DOHH2 (cell line): ENCODE measurements at regions not wholly inside any gene's neighbourhood (a gene's known extent, or its start where the extent isn't known, plus 50 kb on each side); places are given as distances from the start of the nearest gene placed in this dataset.

Experiments
- H3F3A ChIP-seq: fragments of 200-600 bp; sonication (generic), shearing (Covaris generic); 2 replicates; pipeline ENCODE4 v1.6.0; 2016; ENCODE audit warnings: antibody characterized with exemption, mild to moderate bottlenecking; ENCODE audit not compliant: control insufficient read depth, insufficient read depth
- H3K27ac ChIP-seq: fragments of 200-600 bp; sonication (generic); 2 replicates; pipeline ENCODE4 v1.5.1; 2014; ENCODE audit warnings: low read depth, mild to moderate bottlenecking, low read length, moderate library complexity
- H3K27me3 ChIP-seq: fragments of 200-600 bp; sonication (generic); 2 replicates; pipeline ENCODE4 v1.6.1; 2014; ENCODE audit warnings: mild to moderate bottlenecking, low read length, mixed read lengths; ENCODE audit not compliant: control insufficient read depth
- H3K36me3 ChIP-seq: fragments of 200-600 bp; sonication (generic); 2 replicates; pipeline ENCODE4 v1.6.1; 2014; ENCODE audit warnings: mild to moderate bottlenecking, low read length, moderate library complexity, mixed read lengths; ENCODE audit not compliant: control insufficient read depth
- H3K4me1 ChIP-seq: fragments of 200-600 bp; sonication (generic); 2 replicates; pipeline ENCODE4 v1.6.1; 2014; ENCODE audit warnings: mild to moderate bottlenecking, low read length, mixed read lengths; ENCODE audit not compliant: control insufficient read depth
- H3K4me2 ChIP-seq: fragments of 200-600 bp; sonication (generic); 2 replicates; pipeline ENCODE4 v1.6.0; 2014; ENCODE audit warnings: mild to moderate bottlenecking, low read length, moderate library complexity
- H3K4me3 ChIP-seq: fragments of 200-600 bp; sonication (generic); 2 replicates; pipeline ENCODE4 v1.5.1; 2014; ENCODE audit warnings: mild to moderate bottlenecking, low read length, mixed read lengths
- H3K79me2 ChIP-seq: fragments of 200-600 bp; sonication (generic); 2 replicates; pipeline ENCODE4 v1.6.1; 2014; ENCODE audit warnings: mild to moderate bottlenecking, low read length, mixed read lengths; ENCODE audit not compliant: control insufficient read depth
- H3K9me2 ChIP-seq: fragments of 200-600 bp; sonication (generic); replicated peaks from 2 replicates; pipeline ENCODE4 v1.6.1; 2014; ENCODE audit warnings: mild to moderate bottlenecking, low read length, mixed read lengths; ENCODE audit not compliant: control insufficient read depth
- H3K9me3 ChIP-seq: fragments of 200-600 bp; sonication (generic); 2 replicates; pipeline ENCODE4 v1.6.1; 2014; ENCODE audit warnings: antibody characterized with exemption, low read length, mixed read lengths; ENCODE audit not compliant: control insufficient read depth, insufficient read depth
- H4K20me1 ChIP-seq: fragments of 200-600 bp; sonication (generic); 2 replicates; pipeline ENCODE4 v1.6.0; 2014; ENCODE audit warnings: low read depth, mild to moderate bottlenecking, antibody characterized with exemption, low read length, moderate library complexity; ENCODE audit not compliant: control insufficient read depth, insufficient read depth
- CTCF ChIP-seq: fragments of 200-600 bp; sonication (generic); IDR thresholded peaks from one replicate; pipeline ENCODE4 v1.5.1; 2014; ENCODE audit warnings: antibody characterized with exemption, mild to moderate bottlenecking, low read depth, low read length; ENCODE audit not compliant: poor library complexity, severe bottlenecking
- EZH2phosphoT487 ChIP-seq: fragments of 200-600 bp; sonication (generic); IDR thresholded peaks from 2 replicates; pipeline ENCODE4 v1.6.1; 2017; ENCODE audit warnings: borderline replicate concordance, mild to moderate bottlenecking, antibody characterized with exemption, low read length, moderate library complexity, mixed read lengths

- Histone ChIP-seq H3K79me2 (no peaks in the 10 kb centered on the region), H3K4me2 (no peak overlapping the region)
Measured at GRCh38 chr5:158486566-158486965, 613.1 kb downstream of the EBF1 start.

GRCh38 chr5:158485604-158486081 lies 614.1 kb downstream of the EBF1 start:
- H3K79me2 ChIP-seq, result no peaks in the 10 kb centered on the region
- H3K4me3 ChIP-seq, result no peak overlapping the region
- no peak overlapping the region for H3K4me2 ChIP-seq
- no peaks in the 10 kb centered on the region for H3K9me3 ChIP-seq
- H3K36me3 ChIP-seq, result no peaks in the 10 kb centered on the region
- no peaks in the 10 kb centered on the region for H3K4me1 ChIP-seq
- TF ChIP-seq CTCF (no peak), EZH2phosphoT487 (no peak)
- no peaks in the 10 kb centered on the region for H4K20me1 ChIP-seq
- H3K27ac ChIP-seq, result no peak overlapping the region
- no peaks in the 10 kb centered on the region for H3F3A ChIP-seq
- no peaks in the 10 kb centered on the region for H3K27me3 ChIP-seq
- H3K9me2 ChIP-seq, result no peaks in the 10 kb centered on the region

More at GRCh38 chr5:158486566-158486965, 613.1 kb downstream of the EBF1 start:
- H3K36me3 ChIP-seq, result no peaks in the 10 kb centered on the region
- H3K9me3 ChIP-seq, result no peaks in the 10 kb centered on the region
- H3K27ac ChIP-seq, result no peak overlapping the region
- no peaks in the 10 kb centered on the region for H3K4me1 ChIP-seq
- no peaks in the 10 kb centered on the region for H3F3A ChIP-seq
- H3K27me3 ChIP-seq, result no peaks in the 10 kb centered on the region
- no peak for TF ChIP-seq CTCF
- no peak for TF ChIP-seq EZH2phosphoT487
- H4K20me1 ChIP-seq, result no peaks in the 10 kb centered on the region
- no peaks in the 10 kb centered on the region for H3K9me2 ChIP-seq
- no peak overlapping the region for H3K4me3 ChIP-seq

- H3K9me2 ChIP-seq, result no peaks in the 10 kb centered on the region
- no peaks in the 10 kb centered on the region for H3K9me3 ChIP-seq
- no peak overlapping the region for H3K4me2 ChIP-seq
- H3K27ac ChIP-seq, result no peak overlapping the region
- no peak for TF ChIP-seq EZH2phosphoT487
- TF ChIP-seq CTCF, result no peak
- H3K79me2 ChIP-seq, result no peaks in the 10 kb centered on the region
- no peaks in the 10 kb centered on the region for H3F3A ChIP-seq
- H3K4me3 ChIP-seq, result no peak overlapping the region
- H3K36me3 ChIP-seq, result no peaks in the 10 kb centered on the region
- no peaks in the 10 kb centered on the region for H3K4me1 ChIP-seq
- no peaks in the 10 kb centered on the region for H4K20me1 ChIP-seq
- H3K27me3 ChIP-seq, result no peaks in the 10 kb centered on the region
Measured at GRCh38 chr5:158485047-158485446, 614.7 kb downstream of the EBF1 start.
